PC-9 (cell line): ENCODE measurements at regions not wholly inside any gene's neighbourhood (a gene's known extent, or its start where the extent isn't known, plus 50 kb on each side); places are given as distances from the start of the nearest gene placed in this dataset.

Experiments used
- BruUV-seq: library from RNA; stranded (reverse); fragments of 400-500 nt; replicated peaks from 2 replicates; lab custom pipeline; 2021; lab: Mats Ljungman, UMichigan
- CTCF ChIA-PET: fragments of 300-600 bp; sonication (Branson Sonifier 250); formaldehyde crosslinking; loops from one replicate; lab custom pipeline; 2022; ENCODE audit warnings: antibody characterized with exemption; lab: Charles Lee
- POLR2A ChIA-PET: fragments of 300-600 bp; sonication (Branson Sonifier 250); formaldehyde crosslinking; loops from one replicate; lab custom pipeline; 2022; ENCODE audit warnings: antibody characterized with exemption; ENCODE audit not compliant: unreplicated experiment; lab: Charles Lee
- DNase-seq, 2 experiments: peaks; one replicate each; pipeline versions ENCODE4 v3.0.0 to v3.0.0-alpha.2; 2015 to 2022; ENCODE audit warnings: mixed read lengths in 1 of 2
- H2AFZ ChIP-seq: fragments of 200-600 bp; sonication (generic); 2 replicates; pipeline ENCODE4 v1.8.1; 2017; ENCODE audit warnings: antibody characterized with exemption
- H3F3A ChIP-seq: fragments of 200-600 bp; sonication (generic); 2 replicates; pipeline ENCODE4 v1.8.1; 2017; ENCODE audit warnings: antibody characterized with exemption, mild to moderate bottlenecking, low read depth; ENCODE audit not compliant: insufficient read depth
- H3K27ac ChIP-seq: fragments of 200-600 bp; sonication (generic); 2 replicates; pipeline ENCODE4 v1.6.1; 2016; ENCODE audit warnings: mixed run types
- H3K27me3 ChIP-seq: fragments of 200-600 bp; sonication (generic); 2 replicates; pipeline ENCODE4 v1.6.1; 2016; ENCODE audit warnings: low read depth, mixed run types; ENCODE audit not compliant: insufficient read depth
- H3K36me3 ChIP-seq: fragments of 200-600 bp; sonication (generic); 2 replicates; pipeline ENCODE4 v1.6.1; 2016; ENCODE audit warnings: low read depth, mixed run types
- H3K4me1 ChIP-seq: fragments of 200-600 bp; sonication (generic); replicated peaks from 2 replicates; pipeline ENCODE4 v1.6.1; 2016; ENCODE audit warnings: mixed run types; ENCODE audit not compliant: insufficient read depth
- H3K4me2 ChIP-seq: fragments of 200-600 bp; sonication (generic); 2 replicates; pipeline ENCODE4 v1.6.1; 2017; ENCODE audit warnings: mixed run types
- H3K4me3 ChIP-seq: fragments of 200-600 bp; sonication (generic); 2 replicates; pipeline ENCODE4 v1.6.1; 2016; ENCODE audit warnings: mixed run types
- H3K79me2 ChIP-seq: fragments of 200-600 bp; sonication (generic); 2 replicates; pipeline ENCODE4 v1.6.1; 2017; ENCODE audit warnings: low read depth, mixed run types
- H3K9me2 ChIP-seq: fragments of 200-600 bp; sonication (generic); 2 replicates; pipeline ENCODE4 v1.8.1; 2017; ENCODE audit warnings: mild to moderate bottlenecking; ENCODE audit not compliant: insufficient read depth
- H3K9me3 ChIP-seq: fragments of 200-600 bp; sonication (generic); 2 replicates; pipeline ENCODE4 v1.8.1; 2016; ENCODE audit warnings: low read depth; ENCODE audit not compliant: insufficient read depth
- H4K20me1 ChIP-seq: fragments of 200-600 bp; sonication (generic); 2 replicates; pipeline ENCODE4 v1.8.1; 2017; ENCODE audit not compliant: insufficient read depth
- EZH2 ChIP-seq: fragments of 200-600 bp; sonication (generic); IDR thresholded peaks from 2 replicates; pipeline ENCODE4 v1.8.0; 2017; ENCODE audit warnings: antibody characterized with exemption, low read depth
- intact Hi-C: fragments of 100-400 bp; cut with micrococcal nuclease; formaldehyde crosslinking; loops from one replicate; pipeline ENCODE4 v1.10.0; 2022; ENCODE audit not compliant: unreplicated experiment
- TF ChIP-seq, protein P1 (sequence below): fragments of 200-600 bp; sonication (generic); conservative IDR thresholded peaks from 2 replicates; pipeline ENCODE4 v1.6.1; 2017; ENCODE audit warnings: mixed run types, antibody characterized with exemption, mild to moderate bottlenecking, moderate library complexity

DNA sequence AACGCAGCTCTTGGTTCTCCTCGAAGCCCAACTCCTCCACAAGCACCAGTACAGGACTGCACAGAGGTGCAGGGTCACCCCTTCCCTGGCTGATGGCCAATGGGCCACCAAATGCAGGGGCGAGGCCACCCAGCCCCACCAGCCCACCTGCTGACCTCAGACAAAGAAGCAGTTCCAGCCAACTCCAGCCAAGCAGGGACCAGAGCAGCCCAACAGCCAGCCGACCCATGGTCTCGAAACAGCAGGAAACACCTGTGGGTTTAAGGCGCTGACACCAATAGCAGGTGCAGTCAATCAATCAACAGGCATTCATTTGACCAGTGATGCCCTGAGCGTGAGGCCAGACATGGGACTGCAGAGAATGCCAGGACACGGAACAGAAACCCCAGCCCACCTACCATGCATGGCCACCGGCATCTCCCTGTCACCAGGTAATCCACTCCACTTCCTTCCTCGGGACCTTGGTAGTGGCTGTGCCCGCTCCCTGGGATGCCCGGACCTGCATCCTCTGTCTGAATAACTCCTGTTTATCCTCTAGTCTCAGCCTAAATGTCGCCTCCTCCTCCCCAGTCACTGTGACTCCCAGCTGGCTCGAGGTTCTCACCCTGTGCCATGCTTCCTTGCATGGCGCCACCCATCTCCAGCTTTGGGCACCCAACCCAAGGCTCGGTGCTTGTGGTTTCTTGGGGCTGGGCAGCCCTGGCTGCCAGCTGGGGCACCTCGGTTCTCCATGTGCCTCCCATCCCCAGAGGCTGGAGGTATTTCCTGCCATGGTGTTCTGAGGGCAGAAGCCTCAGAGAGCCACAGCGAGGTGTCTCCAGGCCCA is 1475.4 kb downstream of the BRD1 start:
- Histone ChIP-seq H3K4me1 (no peaks in the 10 kb centered on the region), H3K27ac (no peak overlapping the region), H4K20me1 (no peaks in the 10 kb centered on the region), H3K27me3 (peaks cover 93% of the 10 kb centered on the region), H3F3A (no peaks in the 10 kb centered on the region), H3K4me3 (no peak overlapping the region), H3K9me2 (no peaks in the 10 kb centered on the region), H3K9me3 (no peaks in the 10 kb centered on the region), H2AFZ (no peak overlapping the region), H3K4me2 (no peak overlapping the region), H3K36me3 (no peaks in the 10 kb centered on the region), H3K79me2 (no peaks in the 10 kb centered on the region)
- DNase-seq: no peak
- ChIA-PET CTCF (no interaction called here), POLR2A (no interaction called here)
- TF ChIP-seq, protein P1, sequence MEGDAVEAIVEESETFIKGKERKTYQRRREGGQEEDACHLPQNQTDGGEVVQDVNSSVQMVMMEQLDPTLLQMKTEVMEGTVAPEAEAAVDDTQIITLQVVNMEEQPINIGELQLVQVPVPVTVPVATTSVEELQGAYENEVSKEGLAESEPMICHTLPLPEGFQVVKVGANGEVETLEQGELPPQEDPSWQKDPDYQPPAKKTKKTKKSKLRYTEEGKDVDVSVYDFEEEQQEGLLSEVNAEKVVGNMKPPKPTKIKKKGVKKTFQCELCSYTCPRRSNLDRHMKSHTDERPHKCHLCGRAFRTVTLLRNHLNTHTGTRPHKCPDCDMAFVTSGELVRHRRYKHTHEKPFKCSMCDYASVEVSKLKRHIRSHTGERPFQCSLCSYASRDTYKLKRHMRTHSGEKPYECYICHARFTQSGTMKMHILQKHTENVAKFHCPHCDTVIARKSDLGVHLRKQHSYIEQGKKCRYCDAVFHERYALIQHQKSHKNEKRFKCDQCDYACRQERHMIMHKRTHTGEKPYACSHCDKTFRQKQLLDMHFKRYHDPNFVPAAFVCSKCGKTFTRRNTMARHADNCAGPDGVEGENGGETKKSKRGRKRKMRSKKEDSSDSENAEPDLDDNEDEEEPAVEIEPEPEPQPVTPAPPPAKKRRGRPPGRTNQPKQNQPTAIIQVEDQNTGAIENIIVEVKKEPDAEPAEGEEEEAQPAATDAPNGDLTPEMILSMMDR: no peak
- TF ChIP-seq EZH2: no peak
- intact Hi-C loops: no loop called here
- no TSS peak for BruUV-seq

- no peaks in the 10 kb centered on the region for H3F3A ChIP-seq
- no peaks in the 10 kb centered on the region; the same call in 1 of the 2 replicates for H4K20me1 ChIP-seq
- no peaks in the 10 kb centered on the region for H3K79me2 ChIP-seq
- H3K36me3 ChIP-seq: no peaks in the 10 kb centered on the region
- ChIA-PET POLR2A (no interaction called here), CTCF (no interaction called here)
- H3K27ac ChIP-seq: no peak overlapping the region
- H3K4me1 ChIP-seq: no peaks in the 10 kb centered on the region
- peaks cover 93% of the 10 kb centered on the region for H3K27me3 ChIP-seq
- intact Hi-C loops: no loop called here
- no peak overlapping the region for H3K4me3 ChIP-seq
- no TSS peak for BruUV-seq
- TF ChIP-seq, protein P1: no peak
- TF ChIP-seq EZH2: no peak
- H2AFZ ChIP-seq: no peak overlapping the region
- no peak overlapping the region for H3K4me2 ChIP-seq
- H3K9me2 ChIP-seq: no peaks in the 10 kb centered on the region
- H3K9me3 ChIP-seq: no peaks in the 10 kb centered on the region
- DNase-seq: no peak
Measured at GRCh38 chr22:48351376-48352085, 1476.1 kb downstream of the BRD1 start.

DNA sequence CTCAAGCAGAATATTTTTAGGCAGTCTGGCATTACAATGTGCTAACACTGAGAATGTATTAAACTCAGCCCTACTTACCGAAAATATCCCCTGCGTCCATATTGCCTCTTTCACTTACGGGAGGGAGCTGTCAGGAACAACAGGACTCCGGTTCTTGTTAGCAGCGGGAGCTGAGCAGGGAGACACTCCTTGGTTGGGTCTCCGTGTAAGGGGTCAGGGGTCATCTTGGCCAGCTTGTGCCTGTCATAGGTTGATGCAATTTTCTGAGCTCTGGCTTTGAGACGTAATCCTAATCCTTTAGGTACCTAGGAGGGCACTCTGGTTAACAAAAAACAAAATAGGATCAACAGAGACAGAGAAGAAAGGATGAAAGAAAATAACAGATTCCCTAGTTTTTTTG is 1477.2 kb downstream of the BRD1 start:
- no peak overlapping the region for H3K4me3 ChIP-seq
- H3F3A ChIP-seq: no peaks in the 10 kb centered on the region
- CTCF ChIA-PET: no interaction called here

More for the DNA sequence above, 1477.2 kb downstream of the BRD1 start:
- no peak overlapping the region for H2AFZ ChIP-seq
- no peaks in the 10 kb centered on the region for H3K79me2 ChIP-seq
- BruUV-seq: no TSS peak
- H3K4me1 ChIP-seq: no peaks in the 10 kb centered on the region
- H3K9me3 ChIP-seq: no peaks in the 10 kb centered on the region
- intact Hi-C loops: no loop called here
- H3K27me3 ChIP-seq: peaks cover 93% of the 10 kb centered on the region
- no peak overlapping the region for H3K4me2 ChIP-seq
- DNase-seq: no peak
- TF ChIP-seq, protein P1: no peak
- no peak for TF ChIP-seq EZH2
- H3K9me2 ChIP-seq: no peaks in the 10 kb centered on the region
- no peak overlapping the region for H3K27ac ChIP-seq
- POLR2A ChIA-PET: no interaction called here
- no peaks in the 10 kb centered on the region; the same call in 1 of the 2 replicates for H4K20me1 ChIP-seq
- H3K36me3 ChIP-seq: no peaks in the 10 kb centered on the region
